Gastroesophageal sphincter (tissue), 4 donors: ENCODE measurements at regions not wholly inside any gene's neighbourhood (a gene's known extent, or its start where the extent isn't known, plus 50 kb on each side); places are given as distances from the start of the nearest gene placed in this dataset.

Experiments
- ATAC-seq: fragments of 150-250 bp; one replicate; pipeline ENCODE4 v1.9.1; 2016; ENCODE audit warnings: mild to moderate bottlenecking, moderate library complexity
- H3K27ac ChIP-seq, 4 donors: fragments of 200-600 bp; sonication (generic) in 3 of 4; 1 replicate in 3 of 4; 2 replicates in 1 of 4; pipeline ENCODE4 v1.5.1; 2016 to 2019
- H3K27me3 ChIP-seq: fragments of 200-600 bp; sonication (generic); one replicate; pipeline ENCODE4 v1.5.1; 2019
- H3K36me3 ChIP-seq, 2 donors: fragments of 200-600 bp; sonication (generic); one replicate each; pipeline ENCODE4 v1.5.1; 2019; ENCODE audit warnings: control low read depth in 1 of 2
- H3K4me1 ChIP-seq, 3 donors: fragments of 200-600 bp; sonication (generic); 1 replicate in 2 of 3; 2 replicates in 1 of 3; pipeline ENCODE4 v1.5.1; 2016 to 2019; ENCODE audit warnings: control low read depth in 2 of 3
- H3K4me3 ChIP-seq, 2 donors: fragments of 200-600 bp; sonication (generic); one replicate each; pipeline ENCODE4 v1.5.1; 2019; ENCODE audit warnings: mild to moderate bottlenecking in 1 of 2, moderate library complexity in 1 of 2
- H3K9me3 ChIP-seq, 3 donors: fragments of 200-600 bp; sonication (generic); one replicate each; pipeline ENCODE4 v1.5.1; 2017 to 2019; ENCODE audit warnings: control low read depth in 2 of 3
- CTCF ChIP-seq, 4 experiments: fragments of 200-600 bp in 2 of 4; fragments of 450-650 bp in 2 of 4; sonication (generic) in 1 of 4; IDR thresholded peaks; one replicate each; pipeline ENCODE4 v1.5.1; 2017 to 2019; ENCODE audit warnings: antibody characterized with exemption in 4 of 4, mild to moderate bottlenecking in 2 of 4, moderate library complexity in 2 of 4
- EP300 ChIP-seq: sonication (generic); formaldehyde crosslinking; IDR thresholded peaks from one replicate; pipeline ENCODE4 v1.6.1; 2017; ENCODE audit warnings: antibody characterized with exemption, mild to moderate bottlenecking
- POLR2A ChIP-seq, 2 donors: fragments of 450-650 bp; IDR thresholded peaks; one replicate each; pipeline ENCODE4 v1.6.1; 2017; ENCODE audit warnings: antibody characterized with exemption in 2 of 2, mild to moderate bottlenecking in 2 of 2, moderate library complexity in 1 of 2
- POLR2AphosphoS5 ChIP-seq: sonication (generic); formaldehyde crosslinking; IDR thresholded peaks from one replicate; pipeline ENCODE4 v1.6.1; 2017; ENCODE audit warnings: antibody characterized with exemption
- WGBS, 2 donors: methylation state at CpG; one replicate each; pipeline ENCODE4 v1.1.5; 2018; ENCODE audit warnings: low coverage in 1 of 2; 5-methylcytosine and 5-hydroxymethylcytosine counted together

- H3K9me3 ChIP-seq: no peaks in the 10 kb centered on the region
- no peaks in the 10 kb centered on the region for H3K36me3 ChIP-seq
- H3K27ac ChIP-seq: no peak overlapping the region
- 100% methylated on average over 1 of the region's 1 CpG for WGBS, 2 donors
- TF ChIP-seq POLR2AphosphoS5: no peak
- TF ChIP-seq POLR2A (IDR thresholded peaks at IDR 0.05): no peak
- TF ChIP-seq CTCF (IDR thresholded peaks at IDR 0.05): no peak
- TF ChIP-seq EP300: no peak
- H3K27me3 ChIP-seq: no peaks in the 10 kb centered on the region
- no peak for ATAC-seq
- H3K4me3 ChIP-seq: no peak overlapping the region
- no peaks in the 10 kb centered on the region for H3K4me1 ChIP-seq
Observed at GRCh38 chr12:83378186-83378727, 691.6 kb downstream of the TMTC2 start.

GRCh38 chr12:83365317-83365716 lies 678.6 kb downstream of the TMTC2 start:
- WGBS, 2 donors: 80 to 82% methylated on average over 2 to 5 of the region's 5 CpGs
- H3K4me1 ChIP-seq: no peaks in the 10 kb centered on the region
- no peak overlapping the region for H3K4me3 ChIP-seq
- no peak for TF ChIP-seq POLR2AphosphoS5
- TF ChIP-seq EP300: no peak
- no peak for TF ChIP-seq POLR2A (IDR thresholded peaks at IDR 0.05)
- TF ChIP-seq CTCF (IDR thresholded peaks at IDR 0.05): no peak
- H3K9me3 ChIP-seq: no peaks in the 10 kb centered on the region
- no peaks in the 10 kb centered on the region for H3K36me3 ChIP-seq
- ATAC-seq: no peak
- no peak overlapping the region for H3K27ac ChIP-seq
- no peaks in the 10 kb centered on the region for H3K27me3 ChIP-seq

GRCh38 chr12:83361475-83361874 lies 674.8 kb downstream of the TMTC2 start:
- ATAC-seq: no peak
- TF ChIP-seq POLR2AphosphoS5 (no peak), POLR2A (IDR thresholded peaks at IDR 0.05) (no peak), CTCF (IDR thresholded peaks at IDR 0.05) (no peak), EP300 (no peak)
- H3K27ac ChIP-seq: no peak overlapping the region
- 88 to 100% methylated on average over 1 to 2 of the region's 2 CpGs for WGBS, 2 donors
- no peaks in the 10 kb centered on the region for H3K9me3 ChIP-seq
- H3K4me1 ChIP-seq: no peaks in the 10 kb centered on the region
- H3K27me3 ChIP-seq: no peaks in the 10 kb centered on the region
- no peak overlapping the region for H3K4me3 ChIP-seq
- H3K36me3 ChIP-seq: no peaks in the 10 kb centered on the region

- no peak overlapping the region for H3K27ac ChIP-seq
- no peaks in the 10 kb centered on the region for H3K27me3 ChIP-seq
- no peak for ATAC-seq
- no peaks in the 10 kb centered on the region for H3K9me3 ChIP-seq
- no peak overlapping the region for H3K4me3 ChIP-seq
- no peaks in the 10 kb centered on the region for H3K4me1 ChIP-seq
- TF ChIP-seq POLR2A (IDR thresholded peaks at IDR 0.05): no peak
- no peak for TF ChIP-seq EP300
- no peak for TF ChIP-seq POLR2AphosphoS5
- TF ChIP-seq CTCF (IDR thresholded peaks at IDR 0.05): no peak
- H3K36me3 ChIP-seq: no peaks in the 10 kb centered on the region
Observed at GRCh38 chr12:83361071-83361470, 674.4 kb downstream of the TMTC2 start.

- Histone ChIP-seq H3K27ac (no peak overlapping the region), H3K27me3 (no peaks in the 10 kb centered on the region), H3K4me1 (no peaks in the 10 kb centered on the region), H3K9me3 (no peaks in the 10 kb centered on the region), H3K36me3 (no peaks in the 10 kb centered on the region), H3K4me3 (no peak overlapping the region)
- no peak for ATAC-seq
- WGBS, 2 donors: 61 to 90% methylated on average over 4 of the region's 4 CpGs
- no peak for TF ChIP-seq CTCF (IDR thresholded peaks at IDR 0.05)
- TF ChIP-seq POLR2A (IDR thresholded peaks at IDR 0.05): no peak
- TF ChIP-seq EP300: no peak
- no peak for TF ChIP-seq POLR2AphosphoS5
Observed at GRCh38 chr12:83349907-83350611, 663.4 kb downstream of the TMTC2 start.
